SK-N-MC (cell line): ENCODE measurements at regions not wholly inside any gene's neighbourhood (a gene's known extent, or its start where the extent isn't known, plus 50 kb on each side); places are given as distances from the start of the nearest gene placed in this dataset.
"Not testable (repeated sequence)": the region's sequence is repeated elsewhere in the genome, so short reads cannot be mapped to it uniquely, and the experiment has no call there.

ENCODE experiments used
- DNase-seq: peaks from one replicate; pipeline ENCODE4 v3.0.0-alpha.2; 2011; ENCODE audit warnings: low read depth, low spot score
- H3K27ac ChIP-seq: fragments of 200-600 bp; sonication (generic); 2 replicates; pipeline ENCODE4 v1.5.1; 2016; ENCODE audit warnings: mixed run types
- H3K36me3 ChIP-seq: fragments of 200-600 bp; sonication (generic); 2 replicates; pipeline ENCODE4 v1.6.1; 2017; ENCODE audit warnings: antibody characterized with exemption, low read length, mixed read lengths; ENCODE audit not compliant: insufficient read depth
- H3K4me3 ChIP-seq: fragments of 200-600 bp; sonication (generic); 2 replicates; pipeline ENCODE4 v1.5.1; 2016
- H3K9ac ChIP-seq: fragments of 200-600 bp; sonication (generic); 2 replicates; pipeline ENCODE4 v1.8.0; 2017; ENCODE audit warnings: mixed run types, mixed read lengths; ENCODE audit not compliant: insufficient read length
- H3K9me3 ChIP-seq: fragments of 200-600 bp; sonication (generic); 2 replicates; pipeline ENCODE4 v1.6.1; 2017; ENCODE audit warnings: low read depth, mild to moderate bottlenecking, antibody characterized with exemption, low read length, moderate library complexity, mixed read lengths
- EZH2 ChIP-seq: fragments of 200-600 bp; sonication (generic); IDR thresholded peaks from one replicate; pipeline ENCODE4 v1.6.1; 2017; ENCODE audit warnings: antibody characterized with exemption
- FOXP2 ChIP-seq: optimal IDR thresholded peaks from 2 replicates; pipeline ENCODE3; 2011; ENCODE audit warnings: mild to moderate bottlenecking, moderate library complexity; ENCODE audit not compliant: insufficient read depth; ENCODE audit errors: extremely low read length, control extremely low read depth
- POLR2AphosphoS5 ChIP-seq: IDR thresholded peaks from 2 replicates; pipeline ENCODE4 v1.6.1; 2012; ENCODE audit warnings: mild to moderate bottlenecking, low read depth, low read length, borderline replicate concordance

DNA sequence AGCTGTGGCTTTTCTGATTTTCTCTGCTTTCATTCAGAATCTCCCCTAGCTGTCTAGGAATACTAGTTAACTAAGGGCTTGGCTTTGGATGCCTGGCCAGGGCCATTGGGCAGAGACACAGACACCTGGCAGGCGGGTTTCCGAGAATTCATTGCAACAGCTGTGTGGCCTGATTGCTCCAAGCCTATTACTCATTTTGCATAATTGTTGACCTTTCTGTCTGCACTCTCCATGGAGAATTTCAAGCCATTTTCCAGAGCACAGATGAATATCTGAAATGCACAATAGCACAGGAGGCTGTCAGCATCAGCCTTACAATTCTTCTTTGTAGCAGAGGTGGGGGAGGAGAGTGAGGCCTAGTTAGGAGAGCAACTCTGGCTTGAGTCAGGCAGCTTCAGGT lies 310.5 kb downstream of the DMAC1 start:
- no peak overlapping the region for H3K27ac ChIP-seq
- TF ChIP-seq POLR2AphosphoS5 (no peak), EZH2 (no peak), FOXP2 (no peak)
- no peak for DNase-seq

DNA sequence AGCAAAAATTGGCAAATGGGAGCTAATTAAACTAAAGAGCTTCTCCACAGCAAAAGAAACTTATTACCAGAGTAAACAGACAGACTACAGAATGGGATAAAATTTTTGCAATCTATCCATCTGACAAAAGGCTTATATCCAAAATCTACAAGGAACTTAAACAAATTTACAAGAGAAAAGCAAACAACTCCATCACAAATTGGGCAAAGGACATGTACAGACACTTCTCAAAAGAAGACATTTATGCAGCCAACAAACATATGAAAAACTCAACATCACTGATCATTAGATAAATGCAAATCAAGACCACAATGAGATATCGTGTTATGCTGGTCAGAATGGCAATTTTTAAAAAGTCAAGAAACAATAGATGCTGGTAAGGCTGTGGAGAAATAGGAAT lies 315.6 kb downstream of the DMAC1 start:
- not testable (repeated sequence) for H3K4me3 ChIP-seq, H3K9me3 ChIP-seq, H3K27ac ChIP-seq, H3K9ac ChIP-seq, H3K36me3 ChIP-seq, DNase-seq

More for the DNA sequence above, 310.5 kb downstream of the DMAC1 start:
- Histone ChIP-seq H3K4me3 (no peak overlapping the region), H3K9me3 (no peaks in the 10 kb centered on the region), H3K9ac (no peak overlapping the region), H3K36me3 (no peaks in the 10 kb centered on the region)

DNA sequence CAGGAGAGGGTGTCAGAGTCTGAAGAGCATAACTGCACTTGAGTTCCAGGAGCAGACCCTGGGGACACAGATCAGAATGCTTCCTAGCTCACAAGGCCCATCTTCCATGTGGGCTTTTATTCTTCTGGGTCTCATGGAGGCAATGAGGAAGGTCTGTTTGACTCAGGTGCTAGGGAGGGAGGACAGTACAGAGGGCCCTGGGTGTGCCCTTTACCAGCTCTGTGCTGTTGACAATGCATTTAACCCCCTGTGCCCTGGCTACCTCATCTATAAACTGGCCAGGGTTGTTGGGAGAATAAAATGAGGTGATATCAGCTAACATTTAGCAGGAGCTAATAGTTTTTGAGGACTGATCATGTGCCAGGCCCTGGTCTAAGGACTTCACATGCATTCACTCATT lies 318.0 kb downstream of the DMAC1 start:
- Histone ChIP-seq H3K9me3 (no peaks in the 10 kb centered on the region), H3K27ac (no peak overlapping the region), H3K4me3 (no peak overlapping the region), H3K9ac (no peak overlapping the region), H3K36me3 (no peaks in the 10 kb centered on the region)
- DNase-seq, result no peak
- TF ChIP-seq EZH2, result no peak
- TF ChIP-seq FOXP2, result no peak
- TF ChIP-seq POLR2AphosphoS5, result no peak

DNA sequence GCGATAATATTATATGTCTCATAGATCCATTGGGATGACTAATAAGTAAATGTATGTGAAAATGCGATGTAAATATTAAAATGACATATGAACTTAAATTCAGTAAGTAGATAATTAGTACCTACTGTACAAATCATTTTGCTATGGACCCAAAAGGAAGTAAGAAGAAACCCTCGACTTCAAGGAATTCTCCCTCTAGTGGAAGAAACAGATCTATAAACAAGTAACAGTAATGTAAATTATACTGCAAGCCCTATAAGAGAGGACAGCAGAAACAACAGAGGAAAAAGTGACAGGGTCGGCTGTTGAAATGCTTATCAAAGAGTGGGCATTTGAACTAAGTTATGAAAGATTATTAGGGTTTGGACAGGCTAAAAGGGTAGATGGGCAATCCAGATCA lies 320.3 kb downstream of the DMAC1 start:
- TF ChIP-seq EZH2 (no peak), FOXP2 (no peak), POLR2AphosphoS5 (no peak)
- DNase-seq, result no peak
- no peaks in the 10 kb centered on the region for H3K9me3 ChIP-seq
- H3K36me3 ChIP-seq, result no peaks in the 10 kb centered on the region
- no peak overlapping the region for H3K4me3 ChIP-seq
- no peak overlapping the region for H3K27ac ChIP-seq
- H3K9ac ChIP-seq, result no peak overlapping the region

DNA sequence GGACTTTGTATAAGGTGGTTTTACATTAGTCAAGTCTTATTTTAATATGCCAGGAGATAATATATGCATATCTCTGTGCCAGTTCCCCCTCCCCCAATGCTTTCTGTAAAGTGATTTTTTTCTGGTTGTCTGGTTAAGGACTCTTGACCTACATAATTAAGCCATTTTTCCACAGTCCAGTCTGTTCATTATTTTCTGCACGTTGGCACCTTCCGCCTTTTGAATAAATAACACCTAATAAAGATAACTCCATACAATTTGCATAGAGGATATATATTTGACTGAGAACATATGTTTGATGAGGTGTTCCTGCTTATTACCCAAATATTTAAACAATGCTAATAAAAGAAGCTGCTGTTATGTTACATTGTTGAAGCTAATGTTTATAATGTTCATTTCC lies 320.9 kb downstream of the DMAC1 start:
- no peak for DNase-seq
- no peaks in the 10 kb centered on the region for H3K9me3 ChIP-seq
- H3K4me3 ChIP-seq, result no peak overlapping the region
- H3K36me3 ChIP-seq, result no peaks in the 10 kb centered on the region
- no peak overlapping the region for H3K27ac ChIP-seq
- TF ChIP-seq EZH2, result no peak
- TF ChIP-seq POLR2AphosphoS5, result no peak
- TF ChIP-seq FOXP2, result no peak
- H3K9ac ChIP-seq, result no peak overlapping the region

DNA sequence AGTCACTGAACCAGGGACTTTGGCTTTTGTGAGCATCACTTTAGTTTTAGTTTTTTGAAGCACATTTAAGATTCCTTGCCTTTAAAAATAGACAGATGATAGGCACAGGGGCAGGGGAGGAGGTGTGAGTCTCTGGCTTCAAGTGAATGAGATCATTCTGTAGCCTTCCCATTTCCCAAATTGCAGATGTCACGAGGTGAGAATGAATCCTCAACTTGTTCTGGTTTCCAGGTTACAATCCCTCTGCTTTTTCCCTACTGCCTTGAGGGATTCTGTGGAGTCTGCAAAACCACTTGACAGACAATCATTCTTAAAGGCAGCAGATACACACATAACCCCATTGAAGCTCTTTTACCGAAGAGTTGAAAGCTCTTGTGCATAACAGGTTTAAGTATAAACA lies 332.4 kb downstream of the DMAC1 start:
- Histone ChIP-seq H3K4me3 (no peak overlapping the region), H3K27ac (no peak overlapping the region), H3K9ac (no peak overlapping the region), H3K36me3 (no peaks in the 10 kb centered on the region), H3K9me3 (no peaks in the 10 kb centered on the region)
- TF ChIP-seq FOXP2 (no peak), POLR2AphosphoS5 (no peak), EZH2 (no peak)
- no peak for DNase-seq

DNA sequence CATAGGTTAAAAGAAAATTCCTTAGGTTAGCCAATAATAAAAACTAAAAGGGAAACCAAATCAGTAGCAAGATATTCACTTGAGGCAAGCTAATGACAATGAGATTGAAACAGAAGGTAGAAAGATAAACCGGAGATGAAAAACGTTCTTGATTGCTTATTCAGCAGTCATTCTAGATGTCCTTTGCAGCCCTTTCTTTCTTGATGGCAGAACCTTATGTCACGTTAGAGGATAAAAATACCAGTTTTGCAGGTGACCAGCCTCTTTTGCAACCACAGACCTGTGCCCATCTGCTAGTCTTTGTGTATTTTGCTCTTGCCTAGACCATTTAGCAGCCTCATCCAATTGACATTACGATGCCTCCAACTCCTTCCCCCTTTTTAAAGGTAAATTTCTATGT lies 337.8 kb downstream of the DMAC1 start:
- no peak overlapping the region for H3K27ac ChIP-seq

DNA sequence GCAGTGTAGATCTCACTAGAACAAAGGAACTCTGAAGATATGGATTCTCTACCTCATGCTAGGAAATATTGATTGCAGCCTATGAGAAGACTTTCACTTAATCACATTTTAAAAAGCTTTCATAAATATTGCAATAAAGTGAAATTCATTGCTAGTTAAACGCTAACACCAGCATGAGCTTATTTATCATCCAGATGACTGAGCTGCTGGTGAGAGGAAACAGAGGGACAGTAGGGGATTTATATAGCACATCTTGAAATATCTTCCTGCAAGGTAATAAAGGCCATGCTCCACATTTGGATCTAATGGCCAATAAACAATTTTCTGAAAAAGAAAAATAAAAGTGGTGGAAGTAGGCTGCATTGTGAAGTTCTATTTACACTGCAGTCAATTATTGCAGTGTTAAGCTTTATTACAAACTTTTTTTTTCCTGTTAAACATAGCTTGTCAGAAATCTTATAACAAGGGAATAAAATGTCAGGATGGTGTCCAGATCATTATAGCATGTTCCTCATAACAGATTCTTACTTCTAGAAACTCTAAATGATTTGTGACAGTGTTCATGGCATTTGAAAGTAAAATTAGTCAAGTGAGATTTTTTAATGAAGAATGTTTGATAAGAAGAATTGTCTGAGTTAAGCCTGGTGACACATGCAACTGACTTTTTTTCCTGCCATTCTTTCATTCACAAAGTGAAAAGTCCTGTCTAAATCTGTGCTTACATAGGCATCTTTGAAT lies 342.6 kb downstream of the DMAC1 start:
- Histone ChIP-seq H3K9ac (no peak overlapping the region), H3K36me3 (no peaks in the 10 kb centered on the region), H3K4me3 (no peak overlapping the region), H3K9me3 (no peaks in the 10 kb centered on the region), H3K27ac (no peak overlapping the region)
- DNase-seq, result no peak
- no peak for TF ChIP-seq EZH2
- no peak for TF ChIP-seq POLR2AphosphoS5
- no peak for TF ChIP-seq FOXP2

More for the DNA sequence above, 337.8 kb downstream of the DMAC1 start:
- Histone ChIP-seq H3K9ac (no peak overlapping the region), H3K4me3 (no peak overlapping the region), H3K9me3 (no peaks in the 10 kb centered on the region), H3K36me3 (no peaks in the 10 kb centered on the region)
- DNase-seq, result no peak
- TF ChIP-seq FOXP2 (no peak), EZH2 (no peak), POLR2AphosphoS5 (no peak)

DNA sequence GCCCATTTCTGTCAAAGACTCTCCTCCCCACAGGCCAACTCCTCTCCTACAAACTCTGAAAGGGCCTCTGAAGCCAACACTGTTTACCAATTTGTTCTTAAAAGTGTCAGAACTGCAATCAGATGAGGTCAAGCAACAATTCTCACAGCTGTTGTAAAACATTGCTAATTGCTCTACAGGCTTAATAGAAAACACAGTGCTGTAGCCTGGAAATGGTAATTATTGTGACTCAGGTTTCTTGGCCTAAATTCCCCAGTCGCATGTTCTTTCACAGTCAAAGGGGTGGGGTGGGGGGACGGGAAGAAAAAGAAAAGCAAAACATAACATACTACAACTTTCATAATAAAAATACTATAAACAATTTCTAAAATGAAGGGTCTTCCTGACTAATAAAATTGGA lies 343.2 kb downstream of the DMAC1 start:
- Histone ChIP-seq H3K27ac (no peak overlapping the region), H3K4me3 (no peak overlapping the region), H3K36me3 (no peaks in the 10 kb centered on the region), H3K9me3 (no peaks in the 10 kb centered on the region), H3K9ac (no peak overlapping the region)
- TF ChIP-seq FOXP2 (no peak), POLR2AphosphoS5 (no peak), EZH2 (no peak)
- DNase-seq, result no peak
